GM12878 (cell line): ENCODE measurements at regions not wholly inside any gene's neighbourhood (a gene's known extent, or its start where the extent isn't known, plus 50 kb on each side); places are given as distances from the start of the nearest gene placed in this dataset.

Experiments
- ATAC-seq: fragments of 200-7000 bp; cut with Tn5 transposase; 3 replicates; pipeline ENCODE4 v1.9.1; 2020; ENCODE audit warnings: mild to moderate bottlenecking, moderate library complexity
- BruUV-seq: library from RNA; stranded (reverse); fragments of 400-500 nt; replicated peaks from 2 replicates; lab custom pipeline; 2021; lab: Mats Ljungman, UMichigan
- CTCF ChIA-PET: fragments of 300-600 bp; sonication (Branson Sonifier 250); formaldehyde crosslinking; extraction: SDS; loops from one replicate; lab custom pipeline; 2021; ENCODE audit warnings: inconsistent platforms; lab: Yijun Ruan, JAX
- POLR2A ChIA-PET: fragments of 350-600 bp; formaldehyde crosslinking; extraction: SDS; loops from one replicate; lab custom pipeline; 2021; ENCODE audit warnings: inconsistent platforms; lab: Charles Lee
- RAD21 ChIA-PET: fragments of 300-600 bp; sonication (Branson Sonifier 250); formaldehyde crosslinking; loops from one replicate; lab custom pipeline; 2023; ENCODE audit warnings: antibody characterized with exemption; ENCODE audit not compliant: unreplicated experiment; lab: Charles Lee
- SMC1A ChIA-PET: fragments of 300-600 bp; sonication (Branson Sonifier 250); formaldehyde crosslinking; loops from one replicate; lab custom pipeline; 2023; ENCODE audit not compliant: unreplicated experiment, uncharacterized antibody; lab: Charles Lee
- DNase-seq: peaks from one replicate; pipeline ENCODE4 v3.0.0-alpha.2; 2011; ENCODE audit warnings: low read depth, low spot score
- FAIRE-seq: peaks from 3 replicates; lab custom pipeline; 2011; peaks lifted over from hg19 to GRCh38; lab: Jason Lieb, UNC
- H2AFZ ChIP-seq: 2 replicates; pipeline ENCODE4 v1.6.0; 2011; ENCODE audit warnings: low read depth, low read length, control low read depth; ENCODE audit not compliant: control insufficient read depth
- H3K27ac ChIP-seq: 2 replicates; pipeline ENCODE4 v1.5.1; 2011; ENCODE audit warnings: control low read depth; ENCODE audit not compliant: control insufficient read depth, insufficient read depth
- H3K27me3 ChIP-seq, 2 experiments: replicated peaks in 1 of 2; 2 replicates each; pipeline versions ENCODE4 v1.6.0 to v1.6.1; 2011; ENCODE audit warnings: low read length in 1 of 2; ENCODE audit not compliant: control insufficient read depth in 2 of 2, insufficient read depth in 2 of 2
- H3K36me3 ChIP-seq, 2 experiments: 2 replicates each; pipeline ENCODE4 v1.5.1; 2011; ENCODE audit warnings: low read length in 1 of 2; ENCODE audit not compliant: control insufficient read depth in 2 of 2, insufficient read depth in 2 of 2
- H3K4me1 ChIP-seq: 2 replicates; pipeline ENCODE4 v1.6.1; 2011; ENCODE audit warnings: mild to moderate bottlenecking, low read length, moderate library complexity, mixed read lengths; ENCODE audit not compliant: control insufficient read depth, insufficient read depth
- H3K4me2 ChIP-seq: 2 replicates; pipeline ENCODE4 v1.6.0; 2011; ENCODE audit warnings: control low read depth; ENCODE audit not compliant: control insufficient read depth, insufficient read depth
- H3K4me3 ChIP-seq: fragments of 200-600 bp; sonication (generic); 2 replicates; pipeline ENCODE4 v1.5.1; 2016
- H3K79me2 ChIP-seq: 2 replicates; pipeline ENCODE4 v1.6.0; 2011; ENCODE audit warnings: low read length; ENCODE audit not compliant: control insufficient read depth, insufficient read depth
- H3K9ac ChIP-seq: 2 replicates; pipeline ENCODE4 v1.8.0; 2011; ENCODE audit warnings: low read length, control low read depth, mixed read lengths; ENCODE audit not compliant: control insufficient read depth, insufficient read depth
- H3K9me3 ChIP-seq: replicated peaks from 3 replicates; pipeline ENCODE4 v1.5.1; 2011; ENCODE audit warnings: mild to moderate bottlenecking, low read length; ENCODE audit not compliant: control insufficient read depth, insufficient read depth
- H4K20me1 ChIP-seq: 2 replicates; pipeline ENCODE4 v1.6.0; 2011; ENCODE audit not compliant: control insufficient read depth, insufficient read depth
- EZH2 ChIP-seq: IDR thresholded peaks from 2 replicates; pipeline ENCODE4 v1.6.1; 2012; ENCODE audit warnings: low read depth, mild to moderate bottlenecking, control low read depth, inconsistent platforms, low read length, borderline replicate concordance; ENCODE audit not compliant: control insufficient read depth
- GABPA ChIP-seq: IDR thresholded peaks from 2 replicates; pipeline ENCODE4 v1.6.1; 2014; ENCODE audit warnings: antibody characterized with exemption, low read depth, mild to moderate bottlenecking, inconsistent platforms
- IKZF2 ChIP-seq, 2 experiments: fragments of 450-650 bp; IDR thresholded peaks; 2 replicates each; pipeline ENCODE4 v1.6.1; 2017; ENCODE audit warnings: mild to moderate bottlenecking in 2 of 2, moderate library complexity in 2 of 2
- MTA2 ChIP-seq: fragments of 450-650 bp; IDR thresholded peaks from 2 replicates; pipeline ENCODE4 v1.6.1; 2016; ENCODE audit warnings: low read depth, mild to moderate bottlenecking, moderate library complexity
- MYB ChIP-seq: fragments of 150-350 bp; IDR thresholded peaks from 2 replicates; pipeline ENCODE4 v1.6.1; 2014; ENCODE audit warnings: mild to moderate bottlenecking, low read depth, low read length, borderline replicate concordance
- NR2C2 ChIP-seq: IDR thresholded peaks from 2 replicates; pipeline ENCODE4 v1.6.1; 2011; ENCODE audit warnings: borderline replicate concordance, low read depth; ENCODE audit not compliant: control insufficient read depth, insufficient read length
- NRF1 ChIP-seq: conservative IDR thresholded peaks from 2 replicates; pipeline ENCODE4 v1.6.1; 2011; ENCODE audit warnings: mild to moderate bottlenecking, low read depth, low read length, improper control_type of control experiment
- PKNOX1 ChIP-seq: fragments of 450-650 bp; IDR thresholded peaks from 2 replicates; pipeline ENCODE4 v1.6.1; 2016; ENCODE audit warnings: mild to moderate bottlenecking
- POLR2AphosphoS2 ChIP-seq: IDR thresholded peaks from 2 replicates; pipeline ENCODE4 v1.6.1; 2011; ENCODE audit warnings: low read depth, mild to moderate bottlenecking, low read length, improper control_type of control experiment, moderate library complexity
- POU2F2 ChIP-seq: IDR thresholded peaks from 3 replicates; pipeline ENCODE4 v1.6.1; 2011; ENCODE audit warnings: low read depth, mild to moderate bottlenecking, low read length, borderline replicate concordance
- RB1 ChIP-seq: fragments of 450-650 bp; formaldehyde crosslinking; IDR thresholded peaks from 2 replicates; pipeline ENCODE4 v1.6.1; 2017; ENCODE audit warnings: mild to moderate bottlenecking, borderline replicate concordance
- RCOR1 ChIP-seq: conservative IDR thresholded peaks from 2 replicates; pipeline ENCODE4 v1.6.1; 2012; ENCODE audit warnings: low read depth, low read length, improper control_type of control experiment
- SRF ChIP-seq, 2 experiments: IDR thresholded peaks; 2 replicates each; pipeline ENCODE4 v1.6.1; 2011; ENCODE audit warnings: low read depth in 2 of 2, low read length in 2 of 2, mild to moderate bottlenecking in 1 of 2, moderate library complexity in 1 of 2
- SUZ12 ChIP-seq: fragments of 200-600 bp; sonication (generic); IDR thresholded peaks from one replicate; pipeline ENCODE4 v1.6.1; 2018; ENCODE audit warnings: antibody characterized with exemption, mild to moderate bottlenecking; ENCODE audit not compliant: unreplicated experiment
- TAF1 ChIP-seq: IDR thresholded peaks from 2 replicates; pipeline ENCODE4 v1.6.1; 2011; ENCODE audit warnings: mild to moderate bottlenecking, low read depth, low read length, borderline replicate concordance
- WGBS: methylation state at CpG from one replicate; pipeline ENCODE4 v1.1.6; 2016; ENCODE audit warnings: low lambda C conversion rate; ENCODE audit not compliant: insufficient replicate concordance, insufficient coverage; ENCODE audit errors: missing lambda C conversion rate; 5-methylcytosine and 5-hydroxymethylcytosine counted together
- in situ Hi-C: fragments of 300-500 bp; cut with MboI; formaldehyde crosslinking; loops from 9 replicates; pipeline ENCODE4 v1.14.3; 2018; ENCODE audit warnings: mixed read lengths
- intact Hi-C: fragments of 100-400 bp; cut with micrococcal nuclease; formaldehyde crosslinking; loops from one replicate; pipeline ENCODE4 v1.14.2; 2022; ENCODE audit not compliant: unreplicated experiment

GRCh38 chr1:209030454-209031167 lies 552.9 kb upstream of the CAMK1G start:
- ChIA-PET RAD21 (no interaction called here), POLR2A (no interaction called here), CTCF (no interaction called here)
- in situ Hi-C loops: no loop called here
- WGBS: 21% methylated on average over 6 of the region's 6 CpGs
- DNase-seq: no peak
- Histone ChIP-seq H2AFZ (no peak overlapping the region), H3K4me1 (no peaks in the 10 kb centered on the region), H3K36me3 (no peaks in the 10 kb centered on the region), H3K9ac (no peak overlapping the region)
- FAIRE-seq: no peak
- TF ChIP-seq SUZ12 (no peak), MTA2 (no peak), NR2C2 (no peak), MYB (no peak), POU2F2 (no peak)
- TF ChIP-seq, all 136 proteins: peak for 0
- Histone ChIP-seq H4K20me1 (no peaks in the 10 kb centered on the region), H3K27ac (no peak overlapping the region), H3K4me2 (no peak overlapping the region), H3K79me2 (no peaks in the 10 kb centered on the region), H3K9me3 (no peaks in the 10 kb centered on the region), H3K27me3 (no peaks in the 10 kb centered on the region), H3K4me3 (no peak overlapping the region)
- ATAC-seq: no peak
- SMC1A ChIA-PET: no interaction called here
- intact Hi-C loops: no loop called here
- BruUV-seq: no TSS peak

- no peak for DNase-seq
- POLR2A ChIA-PET: no interaction called here
- no peak for TF ChIP-seq POLR2AphosphoS2
- TF ChIP-seq SRF (IDR thresholded peaks at IDR 0.05; ENCODE audit: low read depth in 2 of 2, low read length in 2 of 2): no peak
- no peak for TF ChIP-seq IKZF2 (IDR thresholded peaks at IDR 0.05)
- no peak for TF ChIP-seq SUZ12
- no peak for TF ChIP-seq NRF1
- no peak for TF ChIP-seq RCOR1
- TF ChIP-seq EZH2: no peak
- no peak for TF ChIP-seq TAF1
- no peak for TF ChIP-seq GABPA
- no peak for TF ChIP-seq RB1
- no peak for TF ChIP-seq PKNOX1
These were observed 546.5 kb upstream of the CAMK1G start for GRCh38 chr1:209037064-209037463.

More at GRCh38 chr1:209037064-209037463, 546.5 kb upstream of the CAMK1G start:
- FAIRE-seq (no peak), ATAC-seq (no peak)
- ChIA-PET RAD21 (no interaction called here), CTCF (interaction anchor here (0.8 kb wide), 1 partner anchor 11 kb away, joined by 3 read pairs; no protein-coding TSS in a partner anchor), SMC1A (interaction anchor here (1.3 kb wide), 1 partner anchor 26 kb away, joined by 3 read pairs; no protein-coding TSS in a partner anchor)
- Histone ChIP-seq H3K27ac (no peak overlapping the region), H3K4me1 (no peaks in the 10 kb centered on the region), H3K79me2 (no peaks in the 10 kb centered on the region), H3K27me3 (no peaks in the 10 kb centered on the region), H2AFZ (no peak overlapping the region), H3K4me2 (no peak overlapping the region), H3K4me3 (no peak overlapping the region), H3K9ac (no peak overlapping the region), H3K9me3 (no peaks in the 10 kb centered on the region; the same call in 2 of the 3 replicates), H4K20me1 (no peaks in the 10 kb centered on the region), H3K36me3 (no peaks in the 10 kb centered on the region)
- BruUV-seq: no TSS peak
- intact Hi-C loops: no loop called here
- in situ Hi-C loops: no loop called here
- 100% methylated on average over 1 of the region's 1 CpG for WGBS
